Amniotic epithelial cell (primary cell): ENCODE measurements at regions not wholly inside any gene's neighbourhood (a gene's known extent, or its start where the extent isn't known, plus 50 kb on each side); places are given as distances from the start of the nearest gene placed in this dataset.
A peak's percentile ranks its signal among the peaks of the same experiment; 100 is the strongest.

Experiments used
- DNase-seq: peaks from one replicate; pipeline ENCODE4 v3.0.0-alpha.2; 2010; ENCODE audit warnings: low read depth

DNA sequence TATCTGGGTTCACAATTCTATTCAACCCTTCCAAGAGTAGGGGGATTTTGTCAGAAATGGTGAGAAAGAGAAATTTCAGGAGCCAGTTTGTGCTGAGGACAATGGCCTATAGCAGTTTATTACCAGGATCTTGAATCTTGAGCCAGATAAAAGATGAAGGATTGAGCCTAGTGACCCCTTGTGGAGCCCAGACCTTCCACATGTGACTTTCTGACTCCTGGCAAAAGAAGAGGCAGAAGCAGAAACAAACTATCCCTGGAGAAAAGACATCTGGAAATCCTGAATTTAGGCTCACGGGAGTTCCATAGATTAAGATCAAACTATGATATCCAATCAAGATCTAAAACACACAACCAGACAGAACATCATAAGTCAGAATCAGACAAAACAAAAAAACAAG, 60.9 kb upstream of the CHRM2 start:
- peak; percentile 10 for DNase-seq

DNA sequence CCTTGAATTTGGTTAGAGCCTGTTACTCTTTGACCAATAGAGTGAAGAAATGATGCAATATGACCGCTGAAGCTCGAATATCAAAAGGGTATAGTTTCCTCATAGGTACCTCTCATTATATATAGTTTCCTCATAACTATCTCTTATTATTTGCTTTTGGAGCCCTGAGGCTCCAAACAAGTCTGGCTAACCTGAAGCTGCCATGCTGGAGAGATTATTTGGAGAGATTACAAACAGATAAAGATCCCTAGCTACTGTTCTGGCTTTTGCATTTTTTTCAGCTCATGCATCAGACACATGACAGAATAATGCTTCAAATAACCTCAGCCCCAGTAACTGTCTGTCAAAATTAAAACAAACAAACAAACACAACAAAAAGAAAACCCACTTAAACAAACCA, 65.4 kb upstream of the CHRM2 start:
- no peak for DNase-seq

DNA sequence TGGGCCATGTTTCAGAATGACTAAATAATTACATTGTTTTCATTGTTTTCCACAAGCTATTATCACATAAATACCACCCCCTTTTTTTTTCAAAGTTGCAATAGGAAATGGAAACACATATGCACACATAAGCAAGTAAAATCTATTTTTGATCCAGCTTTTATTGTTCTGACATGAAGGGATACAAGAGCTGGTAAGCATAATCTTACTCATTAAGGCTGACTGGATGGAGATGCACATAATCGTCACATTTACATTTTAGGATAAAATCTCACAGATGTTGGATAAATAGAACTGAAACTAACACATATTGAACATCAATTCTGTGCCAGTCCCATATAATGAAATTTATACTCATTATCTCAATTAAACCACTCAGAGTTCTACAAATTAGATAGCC, 84.5 kb upstream of the CHRM2 start:
- no peak for DNase-seq

DNA sequence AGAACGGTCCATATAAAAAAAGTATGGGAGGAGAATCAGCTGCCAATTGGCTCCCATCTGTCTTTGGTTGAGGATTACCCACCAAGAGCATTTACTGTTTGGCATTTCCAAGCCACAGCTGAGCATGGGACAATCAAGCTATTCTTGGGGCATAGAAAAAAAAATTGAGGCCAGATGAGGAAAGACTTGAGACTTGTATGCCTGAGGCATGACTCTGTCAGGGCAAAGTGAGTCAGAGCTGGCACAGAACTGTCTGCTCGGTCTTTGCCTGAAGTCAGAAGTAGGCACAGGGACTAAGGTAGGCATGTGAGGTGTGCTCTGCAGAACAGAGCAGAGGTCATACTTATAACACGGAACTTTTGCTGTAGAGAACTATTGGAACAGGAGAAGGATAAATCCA, 126.5 kb upstream of the CHRM2 start:
- DNase-seq: peak; percentile 37

DNA sequence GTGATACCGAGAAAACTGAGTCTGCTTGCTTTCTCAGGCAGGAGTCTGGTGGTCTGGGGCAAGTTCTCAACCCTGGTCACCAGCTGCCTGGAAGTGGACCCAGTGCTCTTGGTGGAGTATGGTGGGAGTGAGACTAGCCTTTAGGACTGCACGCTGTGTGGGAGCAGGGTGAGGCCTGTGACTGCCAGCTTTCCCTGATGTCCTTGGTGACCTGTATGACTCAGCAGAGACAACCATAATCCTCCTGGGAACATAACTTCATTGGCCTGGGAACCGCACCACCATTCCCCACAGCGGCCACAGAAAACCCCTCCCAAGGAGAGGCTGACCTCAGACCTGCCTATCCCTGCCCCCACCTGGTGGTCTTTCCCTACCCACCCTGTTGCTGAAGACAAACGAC, 139.5 kb upstream of the CHRM2 start:
- DNase-seq: peak; percentile 7

DNA sequence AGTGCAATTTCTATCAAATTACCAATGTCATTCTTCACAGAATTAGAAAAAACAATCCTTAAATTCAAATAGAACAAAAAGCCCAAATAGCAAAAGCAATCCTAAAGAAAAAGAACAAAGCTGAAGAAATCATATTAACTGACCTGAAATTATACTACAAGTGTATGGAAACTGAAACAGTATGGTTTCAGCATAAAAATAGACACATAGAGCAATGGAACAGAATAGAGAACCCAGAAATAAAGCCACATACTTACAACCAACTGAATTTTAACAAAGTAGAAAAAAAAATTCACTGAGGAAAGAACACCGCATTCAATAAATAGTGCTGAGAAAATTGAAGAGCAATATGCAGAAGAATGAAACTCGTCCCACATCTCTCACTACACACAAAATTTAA, 142.0 kb upstream of the CHRM2 start:
- DNase-seq: no peak

DNA sequence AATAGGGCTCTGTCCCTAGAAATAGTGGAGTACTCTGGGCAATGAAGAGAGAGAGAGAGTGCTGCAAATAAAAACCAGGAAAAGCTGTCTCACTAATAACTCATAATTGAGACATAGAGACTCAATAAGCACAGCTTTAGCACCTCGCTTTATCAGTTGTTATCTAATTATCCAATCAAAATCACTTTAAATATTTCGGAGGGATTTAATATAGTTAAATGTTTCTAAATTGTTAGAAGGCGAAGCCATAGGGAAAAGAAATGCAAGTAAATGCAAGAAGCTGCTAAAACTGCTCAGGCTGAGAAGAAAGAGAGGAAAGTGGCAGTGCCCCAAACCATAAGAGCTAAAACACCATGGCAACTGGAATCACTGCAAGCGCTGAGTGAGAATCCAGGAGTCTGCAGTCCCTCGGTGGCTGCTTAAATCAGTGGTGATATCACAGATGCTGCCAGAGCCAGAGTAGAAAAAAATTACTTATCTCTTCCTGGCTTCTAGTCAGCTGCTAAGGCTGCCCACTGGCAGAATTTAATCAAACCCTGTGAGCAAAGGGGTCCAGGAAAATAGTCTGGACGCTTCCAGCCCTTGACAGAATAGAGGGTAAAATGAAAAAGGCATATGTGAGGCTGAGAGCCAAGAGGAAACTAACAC, 150.4 kb upstream of the CHRM2 start:
- no peak for DNase-seq

DNA sequence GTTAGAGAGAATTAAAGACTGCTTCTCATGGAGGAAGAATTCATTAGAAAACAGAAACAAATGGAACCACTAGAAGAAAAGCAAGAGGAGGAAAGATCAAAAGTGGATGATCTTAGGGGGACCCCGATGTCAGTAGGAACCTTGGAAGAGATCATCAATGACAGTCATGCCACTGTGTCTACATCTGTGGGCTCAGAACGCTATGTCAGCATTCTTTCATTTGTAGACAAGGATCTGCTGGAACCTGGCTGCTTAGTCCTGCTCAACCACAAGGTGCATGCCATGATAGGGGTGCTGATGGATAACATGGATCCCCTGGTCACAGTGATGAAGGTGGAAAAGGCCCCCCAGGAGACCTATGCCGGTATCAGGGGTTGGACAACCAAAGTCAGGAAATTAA, 154.4 kb upstream of the CHRM2 start:
- DNase-seq: no peak

DNA sequence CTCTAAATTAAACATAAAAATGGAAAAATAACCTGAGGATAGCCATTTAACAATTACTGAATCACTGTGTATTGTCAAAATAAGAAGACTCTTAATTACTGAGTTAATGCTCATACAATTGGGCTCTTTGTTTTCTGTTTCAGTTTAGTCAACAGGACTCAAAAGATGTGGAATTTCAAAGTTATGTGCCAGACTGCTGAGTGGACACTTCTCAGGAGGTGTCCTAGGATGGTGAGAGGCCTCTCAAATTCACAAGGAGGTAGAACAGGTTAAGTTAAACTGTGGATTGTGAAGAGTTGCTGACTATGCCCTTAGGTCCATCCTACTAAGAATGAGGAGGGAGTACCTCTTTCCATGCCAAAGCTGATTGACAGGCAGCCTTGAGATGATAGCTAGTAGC, 157.7 kb upstream of the CHRM2 start:
- DNase-seq: no peak

DNA sequence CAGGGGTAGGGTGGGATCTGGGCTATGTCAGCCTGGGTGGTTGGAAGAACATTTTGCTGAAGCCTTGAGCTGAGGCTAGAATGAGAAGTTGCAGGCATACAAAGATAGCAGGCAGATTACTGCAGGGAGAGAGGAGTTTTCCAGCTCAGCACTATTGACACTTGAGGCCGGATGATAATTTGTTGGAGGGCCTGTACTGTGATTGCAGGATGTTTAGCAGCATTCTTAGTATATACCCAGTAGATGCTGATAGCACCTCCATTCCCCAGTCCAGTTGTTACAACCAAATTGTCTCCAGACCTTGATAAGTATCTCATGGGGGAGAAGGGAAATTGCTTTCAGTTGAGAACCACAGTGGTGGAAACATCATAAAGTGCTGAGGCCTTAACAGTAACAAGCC, 158.6 kb upstream of the CHRM2 start:
- no peak for DNase-seq

DNA sequence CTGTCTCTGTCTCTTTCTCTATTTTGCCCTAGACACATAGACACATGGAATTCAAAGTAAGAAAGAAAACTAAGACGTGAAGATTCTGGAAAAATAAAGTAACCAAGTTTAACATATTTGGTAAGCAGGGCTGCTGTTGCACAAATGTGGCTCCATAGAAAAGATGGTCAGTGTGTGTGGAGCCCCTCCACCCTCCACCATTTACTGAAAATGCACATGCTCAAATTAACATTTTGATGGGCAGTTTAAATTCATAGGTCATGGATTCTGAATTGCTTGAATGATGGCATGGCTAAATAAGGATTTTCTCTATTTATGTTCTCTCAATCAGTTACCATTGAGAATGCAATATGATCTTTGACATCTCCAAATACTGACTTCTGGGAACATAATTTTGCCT, 165.5 kb upstream of the CHRM2 start:
- no peak for DNase-seq

DNA sequence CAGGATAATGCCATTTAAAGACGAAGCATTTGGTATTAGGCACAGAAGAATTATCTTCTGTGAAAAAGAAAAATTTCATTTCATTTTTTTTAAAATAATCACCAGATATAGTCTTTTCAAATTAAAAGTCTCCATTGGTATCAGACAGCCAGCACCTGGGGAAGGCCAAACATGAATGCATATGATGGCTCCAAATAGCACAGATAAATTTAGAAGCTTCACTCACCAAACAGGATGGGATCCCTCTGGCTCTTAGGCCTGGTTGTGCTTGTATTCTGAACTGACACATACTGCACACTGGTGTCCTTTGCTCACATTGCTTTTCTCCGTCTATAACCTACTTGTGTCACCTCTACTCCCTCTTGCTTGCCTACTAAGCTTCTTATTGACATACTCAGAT, 169.5 kb upstream of the CHRM2 start:
- no peak for DNase-seq

DNA sequence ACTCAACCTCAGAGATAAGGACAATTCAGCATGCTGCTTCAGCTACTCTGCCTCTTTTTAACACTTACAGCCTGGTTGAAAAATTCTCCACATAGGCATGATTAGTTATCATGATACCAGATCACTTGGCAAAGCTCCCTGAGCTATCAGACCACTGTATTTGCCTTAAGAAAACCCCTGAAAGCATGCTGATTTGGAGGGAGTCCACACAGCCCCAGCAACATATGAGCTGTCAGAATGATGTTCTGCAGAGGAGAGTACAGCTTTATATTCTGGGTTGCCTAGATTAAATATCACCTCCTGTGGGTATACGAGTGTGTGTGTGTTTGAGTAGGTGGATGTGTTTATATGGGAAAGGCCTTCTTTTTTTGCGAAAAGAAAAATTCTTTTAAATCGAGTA, 170.2 kb upstream of the CHRM2 start:
- DNase-seq: peak; percentile 90

DNA sequence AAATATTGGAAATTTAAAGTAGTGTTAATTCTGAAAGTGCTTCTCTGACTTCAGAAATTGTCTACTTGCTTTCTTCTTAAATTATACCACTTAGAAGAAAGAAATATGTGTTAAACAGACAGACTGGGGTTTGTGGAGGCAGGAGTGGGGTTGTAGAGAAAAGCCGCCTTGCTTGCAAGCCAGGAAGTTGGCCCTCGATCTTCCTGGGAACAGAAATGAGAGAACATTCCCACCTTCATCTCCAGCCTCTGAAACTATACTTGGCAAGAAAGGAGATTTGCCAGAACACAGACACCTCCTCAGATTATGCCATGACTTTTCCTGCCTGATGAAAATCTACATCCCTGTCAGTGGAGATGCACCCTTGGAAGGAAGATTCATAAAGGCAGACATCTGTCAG, 171.2 kb upstream of the CHRM2 start:
- DNase-seq: no peak

DNA sequence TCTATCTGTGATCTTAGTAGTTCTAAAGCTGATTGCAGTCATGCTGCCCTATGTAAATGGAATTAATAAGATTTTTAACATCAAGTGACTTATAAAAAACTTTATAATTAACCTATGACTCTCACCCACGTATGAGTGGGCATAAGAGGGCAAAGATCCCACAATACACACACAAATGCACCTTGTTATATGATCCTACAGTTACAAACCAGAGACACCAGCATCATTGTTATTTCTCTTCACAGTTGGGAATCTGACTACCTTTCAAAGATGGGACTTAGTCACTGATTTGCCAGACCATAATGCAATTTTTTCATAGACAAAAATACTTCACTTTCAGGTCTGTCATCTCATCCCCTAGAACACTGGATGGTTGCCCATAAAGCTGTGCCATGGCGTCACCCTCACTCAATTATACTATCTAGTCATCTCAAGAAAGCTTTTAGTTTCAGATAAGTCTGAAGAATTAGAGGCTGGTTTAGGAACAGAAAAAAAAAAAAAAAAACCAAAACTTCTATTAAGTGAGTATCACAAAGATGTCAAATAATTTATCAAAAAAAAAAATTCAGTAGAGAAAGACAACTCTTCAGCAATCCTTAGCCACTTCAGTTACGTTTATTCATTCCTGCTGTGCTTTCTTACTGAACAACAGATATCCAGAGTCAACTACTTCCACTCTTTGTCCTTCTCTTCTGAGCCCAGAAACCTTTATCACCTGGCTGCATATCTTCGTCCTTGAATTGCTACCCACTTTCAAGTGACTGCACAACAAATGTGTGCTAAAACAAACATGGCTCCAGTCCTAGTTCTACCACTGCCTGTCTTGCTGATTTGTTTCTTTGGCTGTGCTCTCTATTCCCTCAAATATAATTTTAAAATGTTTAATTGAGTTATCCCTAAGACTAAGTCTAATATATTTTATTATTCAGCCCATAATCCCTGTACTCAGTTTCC, 175.0 kb upstream of the CHRM2 start:
- no peak for DNase-seq

DNA sequence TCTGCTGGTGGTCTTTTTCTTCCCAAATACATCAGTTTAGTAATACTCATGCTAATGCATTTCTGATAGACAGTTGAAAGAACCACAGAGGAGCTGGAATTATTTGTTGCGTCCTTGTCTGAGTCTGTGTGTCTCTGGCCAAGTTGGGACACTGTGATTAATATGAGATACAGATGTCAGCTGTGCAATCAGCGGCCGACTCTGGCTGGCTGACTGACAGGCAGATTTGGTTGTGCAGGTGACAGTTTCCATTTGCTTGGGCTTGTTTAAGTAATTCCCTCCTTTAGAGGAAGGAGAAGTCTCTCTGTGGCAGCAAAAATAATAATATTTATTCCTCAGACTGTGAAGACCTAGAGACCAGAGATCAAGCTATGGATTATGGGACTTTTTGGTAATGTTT, 176.2 kb upstream of the CHRM2 start:
- no peak for DNase-seq

DNA sequence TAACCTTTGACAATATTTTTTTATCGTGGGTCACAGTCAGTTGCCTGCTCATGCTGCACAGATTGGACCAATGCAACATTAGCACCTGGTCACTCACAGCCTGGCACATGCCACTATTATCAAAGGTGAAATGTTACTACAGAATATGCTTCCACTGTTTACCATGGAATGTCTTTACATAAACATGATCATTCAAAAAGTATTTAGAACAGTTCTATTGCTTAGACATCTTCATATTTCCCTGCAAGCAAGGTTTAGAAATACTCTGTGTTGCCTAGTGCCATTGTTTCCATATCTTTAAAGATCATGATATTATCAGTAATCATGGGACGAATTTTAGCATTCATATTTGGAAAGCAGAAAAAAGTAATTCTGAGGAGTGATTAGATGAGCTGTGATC, 179.9 kb upstream of the CHRM2 start:
- DNase-seq: no peak

DNA sequence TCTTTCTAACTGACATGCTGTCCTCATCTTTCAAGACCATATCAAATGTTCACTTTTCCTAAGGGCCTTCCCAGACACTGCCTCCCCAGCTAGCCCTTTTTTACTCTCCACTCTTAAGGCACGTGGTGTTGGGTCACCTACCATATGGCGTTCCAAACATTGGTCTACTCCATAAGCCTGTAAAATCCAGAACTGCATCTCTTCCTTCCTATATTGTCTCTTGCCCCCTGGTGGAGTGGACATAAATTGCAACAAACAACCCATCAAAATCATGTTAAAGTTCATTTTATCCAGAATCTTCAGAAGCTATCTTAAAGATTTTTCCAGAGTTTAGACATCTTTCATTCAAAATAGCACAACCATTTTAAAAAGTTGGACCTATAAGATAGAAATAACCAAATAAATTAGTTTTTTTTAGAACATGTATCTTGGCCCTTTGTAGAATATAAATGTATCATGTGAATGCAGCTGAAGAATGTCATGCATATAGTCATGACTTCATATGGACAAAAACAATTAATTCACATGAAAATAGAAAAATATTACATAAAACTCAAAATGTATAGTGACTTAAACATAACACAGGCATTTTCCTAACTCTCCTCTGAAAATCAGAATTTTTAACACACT, 180.6 kb upstream of the CHRM2 start:
- peak; percentile 48 for DNase-seq

DNA sequence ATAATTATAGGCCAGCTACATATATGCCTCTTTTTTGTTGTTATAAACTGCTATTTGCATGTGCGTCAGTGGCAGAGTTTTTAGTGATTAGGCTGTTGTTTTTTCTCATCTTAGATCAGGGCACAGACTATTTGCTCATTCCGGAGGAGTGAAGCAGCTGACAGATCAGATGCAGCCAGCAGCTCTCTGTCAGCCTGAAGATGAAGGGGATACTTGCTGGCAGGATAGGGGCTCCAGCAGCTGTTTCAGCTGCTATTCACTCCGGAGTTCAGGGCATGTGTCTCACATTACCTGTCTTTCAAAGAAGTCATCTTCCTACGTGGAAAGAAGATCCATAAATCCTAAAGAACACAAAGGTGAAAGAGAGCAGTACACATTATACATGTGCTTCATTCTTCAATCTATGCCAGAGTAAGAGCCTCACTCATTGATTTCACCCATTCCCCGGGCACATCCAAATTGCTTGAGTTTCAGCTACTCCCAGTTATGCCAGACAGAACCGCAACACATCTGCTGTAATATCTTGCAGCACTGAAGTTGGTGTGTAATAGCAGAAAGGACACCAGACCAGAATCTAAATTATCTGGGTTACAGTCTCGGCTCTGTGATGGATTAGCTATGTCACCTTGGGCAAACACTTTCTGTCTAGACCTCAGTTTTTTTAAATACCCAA, 182.8 kb upstream of the CHRM2 start:
- DNase-seq: peak; percentile 19

DNA sequence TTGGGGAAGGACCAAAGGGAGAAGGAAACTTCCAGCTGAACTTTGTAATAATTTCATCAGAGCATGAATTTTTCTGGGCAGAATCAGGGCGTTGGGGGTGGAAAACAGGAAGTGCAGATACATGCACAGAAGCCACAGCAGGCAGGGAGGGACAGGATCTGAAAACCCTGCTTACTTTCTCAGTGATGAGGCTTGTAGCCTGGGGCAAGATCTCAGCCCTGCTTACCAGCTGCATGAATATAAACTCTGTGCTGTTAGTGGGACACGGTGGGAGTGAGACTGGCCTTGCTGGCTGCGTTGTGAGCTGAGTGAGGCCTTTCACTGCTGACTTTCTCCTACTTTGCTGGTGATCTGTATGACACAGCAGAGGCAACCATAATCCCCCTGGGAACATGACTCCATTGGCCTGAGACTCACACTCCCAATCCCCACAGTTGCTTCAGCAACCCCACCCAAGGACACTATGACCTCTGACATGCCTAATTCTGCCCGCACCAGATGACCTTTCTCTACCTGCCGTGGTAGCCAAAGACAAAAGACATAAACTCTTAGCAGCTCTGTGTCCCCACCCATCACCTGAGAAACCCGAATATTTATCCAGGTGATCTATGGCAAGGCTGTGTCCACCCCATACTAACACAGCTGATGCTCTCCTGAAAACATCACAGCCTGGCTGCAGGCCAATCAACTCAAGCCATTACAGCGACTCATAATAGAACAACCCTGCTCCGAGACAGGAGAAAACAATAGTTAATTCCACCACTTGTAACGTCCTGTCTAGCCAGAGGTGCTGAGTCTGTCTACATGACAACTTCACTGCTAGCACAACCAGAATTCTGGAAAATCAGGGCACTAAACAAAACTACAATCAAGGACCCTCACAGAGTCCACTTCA, 190.7 kb upstream of the CHRM2 start:
- DNase-seq: peak; percentile 62

DNA sequence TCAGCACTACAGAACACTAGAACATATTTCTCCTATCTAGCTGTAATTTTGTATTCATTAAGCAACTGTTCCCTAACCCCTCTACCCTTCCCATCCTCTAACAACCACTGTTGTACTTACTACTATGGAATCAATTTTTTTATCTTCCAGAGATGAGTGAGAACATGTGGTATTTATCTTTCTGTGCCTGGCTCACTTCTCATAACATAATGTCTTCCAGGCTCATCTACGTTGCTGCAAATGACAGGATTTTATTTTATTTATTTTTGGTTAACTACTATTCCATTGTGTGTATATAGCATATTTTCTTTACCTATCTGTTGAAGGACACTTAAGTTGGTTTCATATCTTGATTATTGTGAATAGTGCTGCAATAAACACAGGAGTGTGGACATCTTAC, 200.9 kb upstream of the CHRM2 start:
- no peak for DNase-seq
